ENCODE measurements at regions not wholly inside any gene's neighbourhood (a gene's known extent, or its start where the extent isn't known, plus 50 kb on each side); places are given as distances from the start of the nearest gene placed in this dataset.

DNA sequence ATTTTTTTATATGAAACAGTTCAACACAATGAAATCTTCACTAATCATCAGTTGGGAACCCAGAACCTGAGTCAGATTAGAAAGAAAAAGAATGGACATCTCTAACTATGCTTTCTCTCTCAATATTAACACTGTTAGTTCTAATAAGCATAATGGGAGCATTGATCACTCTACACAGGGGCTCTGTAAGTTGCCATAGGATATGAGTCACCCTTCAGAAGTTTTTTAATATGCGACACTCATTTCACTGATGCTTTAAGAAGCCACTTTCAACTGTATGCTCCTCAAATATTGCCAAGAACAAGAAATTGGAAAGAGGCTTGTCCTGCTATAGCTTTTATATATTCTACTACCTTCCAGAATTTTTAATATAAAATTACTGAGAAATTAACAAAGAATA lies 187.0 kb downstream of the AASDH start:
- DNase-seq, result no peak

GRCh38 chr4:56198265-56198664 lies 189.0 kb downstream of the AASDH start:
- no peak for DNase-seq

- no peak for DNase-seq
These were observed 189.9 kb downstream of the AASDH start for GRCh38 chr4:56197387-56197786.

DNA sequence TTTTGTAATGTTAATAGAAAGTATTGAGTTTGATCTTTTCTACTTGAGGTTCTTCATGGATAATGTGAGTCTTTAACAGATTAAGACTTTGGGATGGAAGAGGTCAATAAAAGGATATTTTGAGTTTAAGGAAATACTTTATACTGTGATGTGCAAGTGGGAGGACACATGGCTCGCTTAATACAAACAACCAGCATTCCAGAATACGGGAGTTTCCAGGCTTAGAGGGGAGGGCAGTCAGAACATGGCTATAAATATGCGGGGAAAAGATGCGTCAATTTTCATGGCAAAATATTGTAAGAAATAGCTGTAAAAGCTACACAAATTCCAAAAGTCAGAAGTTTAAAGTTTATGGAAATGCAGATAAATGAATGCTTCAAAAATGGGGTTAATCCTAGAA lies 192.3 kb downstream of the AASDH start:
- no peak for DNase-seq

- DNase-seq, result no peak
These were observed 195.8 kb downstream of the AASDH start for GRCh38 chr4:56191534-56191933.

GRCh38 chr4:56187688-56188087 lies 199.6 kb downstream of the AASDH start:
- DNase-seq, result no peak

DNA sequence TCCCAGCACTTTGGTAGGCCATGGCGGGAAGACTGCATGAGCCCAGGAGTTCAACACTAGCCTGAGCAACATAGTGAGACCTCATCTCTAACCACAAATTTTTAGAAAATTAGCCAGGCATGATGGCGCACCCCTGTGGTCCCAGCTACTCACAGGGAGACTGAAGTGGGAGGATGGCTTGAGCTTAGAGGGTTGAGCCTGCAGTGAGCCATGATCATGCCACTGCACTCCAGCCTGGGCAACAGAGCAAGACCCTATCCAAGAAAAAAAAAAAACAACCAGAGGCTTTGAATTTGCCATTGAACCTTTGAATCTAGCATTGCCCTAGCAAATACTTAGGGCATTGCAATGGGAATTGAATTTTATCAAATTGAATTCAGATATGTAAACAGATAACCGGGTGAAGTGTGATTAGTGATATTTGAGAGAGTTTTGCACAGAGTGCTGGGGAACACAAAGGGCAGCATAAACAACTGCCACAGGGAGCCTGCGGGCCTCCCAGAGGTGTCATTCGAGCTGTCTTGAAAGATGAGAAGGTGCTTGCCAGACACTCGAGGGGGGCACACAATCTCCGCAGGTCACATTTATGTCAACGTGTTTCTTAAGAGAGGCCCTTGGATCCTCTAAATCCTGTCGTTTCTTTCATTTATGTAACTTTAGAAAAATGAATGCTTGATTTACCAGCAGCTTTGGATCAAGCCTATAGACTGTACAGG lies 200.3 kb downstream of the AASDH start:
- DNase-seq, result no peak

DNA sequence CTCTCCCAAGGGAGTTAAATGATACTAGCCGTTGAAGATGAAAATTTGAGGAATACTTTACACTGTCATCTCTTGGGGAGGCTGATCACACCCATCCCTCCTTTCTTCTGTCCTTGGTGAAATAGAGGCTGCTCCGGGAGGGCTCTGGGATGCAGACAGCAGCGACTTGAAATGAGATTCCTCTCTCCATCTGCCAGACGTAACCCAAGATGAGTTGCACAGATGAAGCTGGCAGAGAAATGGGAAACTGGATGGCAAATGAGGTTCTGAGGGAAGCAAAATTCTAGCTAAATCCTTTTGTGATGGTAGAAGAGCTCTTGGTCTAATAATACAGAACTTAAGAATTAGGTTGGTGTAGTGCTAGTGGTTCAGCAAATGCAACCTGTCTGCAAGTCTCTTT lies 201.4 kb downstream of the AASDH start:
- no peak for DNase-seq

DNA sequence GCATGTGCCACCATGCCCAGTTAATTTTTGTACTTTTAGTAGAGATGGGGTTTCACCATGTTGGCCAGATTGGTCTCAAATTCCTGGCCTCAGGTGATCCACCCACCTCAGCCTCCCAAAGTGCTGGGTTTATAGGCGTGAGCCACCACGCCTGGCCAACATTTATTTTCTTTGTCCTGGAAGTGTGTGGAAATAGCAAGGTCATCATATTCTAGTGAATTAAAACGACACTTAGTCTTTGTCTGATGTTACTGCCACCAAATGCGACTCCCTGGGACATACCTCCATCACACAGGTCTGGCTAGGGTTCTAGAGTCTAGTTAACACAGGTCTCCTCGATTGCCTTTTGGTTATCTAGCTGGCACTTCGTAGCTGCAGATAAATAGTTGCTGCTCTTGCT lies 203.1 kb downstream of the AASDH start:
- DNase-seq, result no peak

DNA sequence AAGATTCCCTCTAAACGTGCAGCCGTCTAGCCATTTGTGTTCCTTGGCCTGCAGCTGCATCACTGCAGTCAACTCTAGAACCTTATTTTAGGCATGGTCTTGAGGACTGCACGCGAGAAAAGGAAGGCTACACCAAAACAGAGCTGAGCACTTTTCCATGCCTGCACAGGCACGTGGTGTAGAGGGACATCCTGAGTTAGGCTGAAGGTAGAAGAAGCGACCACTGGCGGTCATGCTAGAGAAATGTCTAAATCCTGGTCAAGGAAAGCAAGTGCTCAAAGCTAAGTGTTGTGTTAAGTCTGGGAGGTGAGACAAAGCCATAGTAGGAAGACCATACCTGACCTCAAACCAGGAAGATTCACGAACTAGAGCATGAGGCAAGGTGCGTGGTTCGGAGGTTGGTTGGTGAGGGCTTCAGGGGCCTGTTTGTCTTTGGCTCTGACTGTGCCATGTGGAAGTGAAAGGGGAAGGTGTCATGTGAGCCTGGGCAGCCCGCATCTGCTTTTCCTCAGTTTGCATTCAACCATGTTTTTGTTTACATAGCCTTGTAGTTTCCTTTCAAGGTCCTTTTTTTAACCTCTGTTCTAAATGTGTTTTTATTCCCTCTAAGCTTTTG lies 203.8 kb downstream of the AASDH start:
- DNase-seq, result no peak

- no peak for DNase-seq
These were observed 204.9 kb downstream of the AASDH start for GRCh38 chr4:56182356-56182755.

- DNase-seq, result no peak
These were observed 205.9 kb downstream of the AASDH start for GRCh38 chr4:56181140-56181953.

DNA sequence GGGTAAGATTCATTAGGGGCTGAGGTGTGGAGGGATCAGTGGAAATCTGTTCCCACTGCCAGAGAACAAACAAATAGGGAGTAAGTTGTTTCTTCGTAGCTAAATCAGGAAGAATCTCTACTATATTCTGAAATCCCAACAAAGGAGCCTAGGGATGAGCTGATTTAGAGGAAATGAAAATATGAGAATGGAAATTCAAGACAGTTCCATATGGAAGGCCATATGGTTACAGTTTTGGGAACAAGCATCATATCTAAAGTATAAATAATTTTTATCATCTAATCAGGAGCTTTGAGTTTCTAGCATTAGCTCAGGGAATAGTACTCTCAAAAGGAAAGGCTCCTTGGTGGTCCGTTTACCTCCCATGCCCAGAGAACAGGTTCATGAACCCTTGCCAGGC lies 218.2 kb downstream of the AASDH start:
- no peak for DNase-seq

GRCh38 chr4:56164907-56165306 lies 216.2 kb downstream of the CEP135 start:
- no peak for DNase-seq

DNA sequence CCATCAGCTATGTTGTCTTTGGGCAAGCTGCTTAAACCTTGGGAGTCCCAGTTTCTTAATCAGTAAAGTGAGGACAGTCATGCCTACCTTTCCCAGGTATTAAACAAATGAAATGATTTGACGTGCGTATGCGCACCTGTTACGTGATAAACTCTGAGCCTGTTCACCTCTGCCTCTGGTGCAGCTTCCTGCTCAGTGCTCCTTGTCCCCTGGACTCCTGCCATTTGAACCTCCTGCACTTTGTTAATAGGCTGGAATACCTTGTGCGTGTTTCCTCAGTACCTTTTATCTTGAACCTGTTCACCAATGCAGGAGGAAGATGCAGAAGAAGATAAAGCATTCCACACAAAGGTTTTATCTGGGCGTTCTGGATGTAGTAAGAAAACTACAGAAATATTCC lies 211.9 kb downstream of the CEP135 start:
- no peak for DNase-seq

DNA sequence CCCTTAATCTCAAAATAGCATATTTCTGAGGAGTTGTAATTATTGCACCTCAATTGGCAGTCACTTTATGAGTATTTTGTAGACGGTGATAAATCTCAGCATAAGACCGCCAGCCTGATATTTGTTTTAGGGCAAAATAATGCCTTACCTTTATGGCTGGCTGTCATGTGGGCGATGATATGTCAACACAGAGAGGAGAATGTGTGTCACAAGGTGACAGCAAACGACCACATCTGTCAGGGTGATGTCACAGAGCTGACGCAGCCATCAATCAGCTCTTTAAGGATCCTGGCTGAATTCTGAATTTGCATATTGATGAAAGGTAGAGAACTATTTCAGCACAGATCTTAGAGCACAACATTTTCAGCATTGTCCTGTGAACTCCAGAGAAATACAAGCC lies 209.7 kb downstream of the CEP135 start:
- DNase-seq, result no peak

GRCh38 chr4:56156141-56156540 lies 207.4 kb downstream of the CEP135 start:
- DNase-seq, result no peak

GRCh38 chr4:56155432-56155831 lies 206.7 kb downstream of the CEP135 start:
- no peak for DNase-seq

GRCh38 chr4:56149591-56149990 lies 200.8 kb downstream of the CEP135 start:
- no peak for DNase-seq

- no peak for DNase-seq
These were observed 199.7 kb downstream of the CEP135 start for GRCh38 chr4:56148428-56148827.

DNA sequence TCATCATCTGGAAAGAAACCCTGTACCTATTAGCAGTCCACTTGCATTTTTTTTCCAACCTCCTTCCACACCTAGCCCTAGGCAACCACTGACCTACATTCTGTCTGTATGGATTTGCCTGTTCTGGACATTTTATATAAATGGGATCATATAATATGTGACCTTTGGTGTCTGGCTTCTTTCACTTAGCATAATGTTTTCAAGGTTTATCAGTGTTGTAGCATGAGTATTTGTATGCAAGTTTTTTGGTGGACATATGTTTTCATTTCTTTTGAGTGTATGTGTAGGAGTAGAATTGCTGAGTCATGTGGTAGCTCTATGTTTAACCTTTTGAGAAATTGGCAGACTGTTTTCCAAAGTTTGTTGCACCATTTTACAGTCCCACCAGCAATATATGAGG lies 198.6 kb downstream of the CEP135 start:
- no peak for DNase-seq

DNA sequence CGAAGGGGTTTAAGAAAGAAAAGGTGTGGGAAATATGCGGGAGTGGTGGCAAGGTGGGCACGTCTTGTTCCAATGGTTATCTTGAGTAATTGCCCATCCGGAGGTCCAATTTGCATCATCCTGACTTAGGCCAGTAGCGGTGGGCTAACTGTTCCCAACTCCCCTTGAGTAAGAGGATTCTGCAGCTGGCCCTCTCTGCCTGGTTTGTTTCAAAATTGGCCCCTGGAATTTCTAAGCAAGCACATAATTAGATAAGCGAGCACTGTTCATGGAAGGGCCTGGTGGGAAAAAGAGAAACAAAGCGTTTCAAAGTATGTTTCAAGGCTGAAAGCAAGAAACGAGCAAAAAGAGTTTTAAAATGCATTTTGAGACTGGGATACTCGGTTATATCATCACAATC lies 198.2 kb downstream of the CEP135 start:
- no peak for DNase-seq

- no peak for DNase-seq
These were observed 193.3 kb downstream of the CEP135 start for GRCh38 chr4:56142088-56142487.

DNA sequence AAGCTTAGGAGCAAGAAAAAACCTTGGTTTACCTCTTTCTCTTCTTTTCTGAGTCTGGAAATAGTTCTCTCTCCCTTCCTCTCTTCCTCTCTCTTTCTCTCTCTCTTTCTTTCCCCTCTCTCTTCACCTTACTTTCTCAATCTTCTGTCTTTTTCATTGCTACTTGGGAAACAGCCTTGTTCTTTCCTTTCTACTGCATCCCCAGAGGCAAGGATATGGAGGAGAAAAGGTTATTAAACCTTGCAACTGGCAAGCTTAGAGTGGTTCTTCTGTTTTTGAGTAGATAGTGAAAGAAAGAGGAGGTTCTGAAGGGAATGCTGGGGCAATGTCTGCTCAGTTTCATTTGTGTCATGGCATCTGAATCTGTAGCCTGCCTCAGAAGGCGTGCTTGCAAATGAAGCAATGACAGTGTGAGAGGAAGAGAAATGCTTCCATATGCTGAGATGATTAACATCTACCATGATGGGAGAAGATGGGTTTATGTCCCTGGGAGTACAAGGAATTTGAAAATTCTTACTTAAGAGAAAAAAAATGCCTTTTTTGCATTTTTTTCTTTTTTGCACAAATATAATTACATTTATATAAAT lies 190.6 kb downstream of the CEP135 start:
- DNase-seq, result no peak
